ENCODE measurements at regions not wholly inside any gene's neighbourhood (a gene's known extent, or its start where the extent isn't known, plus 50 kb on each side); places are given as distances from the start of the nearest gene placed in this dataset.

DNA sequence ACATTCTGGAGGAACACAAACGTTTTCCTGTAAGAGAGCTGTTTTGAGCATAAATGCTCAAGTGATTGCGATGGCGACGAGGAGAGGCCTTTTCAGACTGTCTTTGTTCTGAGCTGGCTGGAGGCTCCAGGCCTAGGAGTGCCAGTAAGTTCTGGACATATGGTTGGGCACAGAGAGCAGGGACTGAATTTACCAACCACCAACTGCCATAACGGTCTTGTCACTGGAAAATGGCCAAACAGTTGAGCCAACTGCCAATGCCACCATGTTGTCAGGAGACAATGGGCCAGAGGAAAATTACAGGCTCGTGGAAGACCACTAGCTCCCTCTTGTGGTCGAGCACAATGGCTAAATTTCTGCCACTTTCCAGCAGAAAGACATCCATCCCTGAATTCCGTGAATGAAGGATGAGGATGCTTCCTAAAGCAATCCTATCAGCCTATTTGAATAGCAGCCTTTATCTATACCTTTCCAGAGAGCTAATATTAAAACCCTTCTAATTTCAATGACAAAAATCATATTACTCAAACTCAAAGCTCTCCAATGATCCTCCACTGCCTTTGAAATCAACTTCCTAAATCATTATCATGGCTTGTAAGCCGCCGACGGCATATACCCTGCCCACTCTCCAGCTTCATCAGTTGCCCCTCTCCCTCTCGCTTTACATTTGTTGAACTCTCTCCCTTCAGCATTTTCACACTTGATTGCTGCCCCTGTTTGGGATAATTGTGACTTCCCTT lies 66.9 kb upstream of the GLIS3 start (continued):
- TF ChIP-seq, protein P1, sequence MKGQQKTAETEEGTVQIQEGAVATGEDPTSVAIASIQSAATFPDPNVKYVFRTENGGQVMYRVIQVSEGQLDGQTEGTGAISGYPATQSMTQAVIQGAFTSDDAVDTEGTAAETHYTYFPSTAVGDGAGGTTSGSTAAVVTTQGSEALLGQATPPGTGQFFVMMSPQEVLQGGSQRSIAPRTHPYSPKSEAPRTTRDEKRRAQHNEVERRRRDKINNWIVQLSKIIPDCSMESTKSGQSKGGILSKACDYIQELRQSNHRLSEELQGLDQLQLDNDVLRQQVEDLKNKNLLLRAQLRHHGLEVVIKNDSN (CRISPR knock-in tag; IDR thresholded peaks at IDR 0.05) = no peak
- TF ChIP-seq HMGXB4 (CRISPR knock-in tag; IDR thresholded peaks at IDR 0.05) = no peak
- no peak for TF ChIP-seq ATF1 (CRISPR knock-in tag; IDR thresholded peaks at IDR 0.05)
- no peak for TF ChIP-seq IRF2 (CRISPR knock-in tag; IDR thresholded peaks at IDR 0.05; ENCODE audit: borderline replicate concordance, low read depth)
- no peak for TF ChIP-seq TCF7 (CRISPR knock-in tag; IDR thresholded peaks at IDR 0.05; ENCODE audit: low read depth)
- TF ChIP-seq SOX15 (CRISPR knock-in tag; IDR thresholded peaks at IDR 0.05) = no peak
- no peak for TF ChIP-seq ZNF232 (CRISPR knock-in tag; IDR thresholded peaks at IDR 0.05)
- no peak for TF ChIP-seq ZNF317 (CRISPR knock-in tag; IDR thresholded peaks at IDR 0.05; ENCODE audit: borderline replicate concordance, low read depth)
- TF ChIP-seq, protein P2, sequence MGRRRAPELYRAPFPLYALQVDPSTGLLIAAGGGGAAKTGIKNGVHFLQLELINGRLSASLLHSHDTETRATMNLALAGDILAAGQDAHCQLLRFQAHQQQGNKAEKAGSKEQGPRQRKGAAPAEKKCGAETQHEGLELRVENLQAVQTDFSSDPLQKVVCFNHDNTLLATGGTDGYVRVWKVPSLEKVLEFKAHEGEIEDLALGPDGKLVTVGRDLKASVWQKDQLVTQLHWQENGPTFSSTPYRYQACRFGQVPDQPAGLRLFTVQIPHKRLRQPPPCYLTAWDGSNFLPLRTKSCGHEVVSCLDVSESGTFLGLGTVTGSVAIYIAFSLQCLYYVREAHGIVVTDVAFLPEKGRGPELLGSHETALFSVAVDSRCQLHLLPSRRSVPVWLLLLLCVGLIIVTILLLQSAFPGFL (CRISPR knock-in tag; IDR thresholded peaks at IDR 0.05; ENCODE audit: borderline replicate concordance) = no peak
- peak; percentile 83; the same call in 1 of the 2 replicates for TF ChIP-seq PRRX2 (CRISPR knock-in tag; IDR thresholded peaks at IDR 0.05)
- TF ChIP-seq, protein P3, sequence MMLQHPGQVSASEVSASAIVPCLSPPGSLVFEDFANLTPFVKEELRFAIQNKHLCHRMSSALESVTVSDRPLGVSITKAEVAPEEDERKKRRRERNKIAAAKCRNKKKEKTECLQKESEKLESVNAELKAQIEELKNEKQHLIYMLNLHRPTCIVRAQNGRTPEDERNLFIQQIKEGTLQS (CRISPR knock-in tag; conservative IDR thresholded peaks at IDR 0.05) = no peak

- no peak for TF ChIP-seq TEAD1 (CRISPR knock-in tag; IDR thresholded peaks at IDR 0.05)
- TF ChIP-seq, protein P4, sequence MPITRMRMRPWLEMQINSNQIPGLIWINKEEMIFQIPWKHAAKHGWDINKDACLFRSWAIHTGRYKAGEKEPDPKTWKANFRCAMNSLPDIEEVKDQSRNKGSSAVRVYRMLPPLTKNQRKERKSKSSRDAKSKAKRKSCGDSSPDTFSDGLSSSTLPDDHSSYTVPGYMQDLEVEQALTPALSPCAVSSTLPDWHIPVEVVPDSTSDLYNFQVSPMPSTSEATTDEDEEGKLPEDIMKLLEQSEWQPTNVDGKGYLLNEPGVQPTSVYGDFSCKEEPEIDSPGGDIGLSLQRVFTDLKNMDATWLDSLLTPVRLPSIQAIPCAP (CRISPR knock-in tag; IDR thresholded peaks at IDR 0.05) = no peak
- TF ChIP-seq, protein P5, sequence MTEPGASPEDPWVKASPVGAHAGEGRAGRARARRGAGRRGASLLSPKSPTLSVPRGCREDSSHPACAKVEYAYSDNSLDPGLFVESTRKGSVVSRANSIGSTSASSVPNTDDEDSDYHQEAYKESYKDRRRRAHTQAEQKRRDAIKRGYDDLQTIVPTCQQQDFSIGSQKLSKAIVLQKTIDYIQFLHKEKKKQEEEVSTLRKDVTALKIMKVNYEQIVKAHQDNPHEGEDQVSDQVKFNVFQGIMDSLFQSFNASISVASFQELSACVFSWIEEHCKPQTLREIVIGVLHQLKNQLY (CRISPR knock-in tag; IDR thresholded peaks at IDR 0.05) = no peak
- no peak for TF ChIP-seq ZNF121 (CRISPR knock-in tag; IDR thresholded peaks at IDR 0.05)
- TF ChIP-seq TP53 (CRISPR knock-in tag; IDR thresholded peaks at IDR 0.05) = no peak
- no peak for TF ChIP-seq CBFB (CRISPR knock-in tag; IDR thresholded peaks at IDR 0.05; ENCODE audit: low read depth)
- no peak for TF ChIP-seq STAT6 (CRISPR knock-in tag; conservative IDR thresholded peaks at IDR 0.05; ENCODE audit: low read depth)
- TF ChIP-seq HMGXB4 (CRISPR knock-in tag; IDR thresholded peaks at IDR 0.05) = no peak
- no peak for TF ChIP-seq RELA (CRISPR knock-in tag; IDR thresholded peaks at IDR 0.05; ENCODE audit: borderline replicate concordance)
- TF ChIP-seq ZNF219 (CRISPR knock-in tag; IDR thresholded peaks at IDR 0.05; ENCODE audit: borderline replicate concordance) = no peak
- no peak for TF ChIP-seq FOXP1 (CRISPR knock-in tag; IDR thresholded peaks at IDR 0.05; ENCODE audit: borderline replicate concordance)
- no peak for TF ChIP-seq ZNF396 (CRISPR knock-in tag; IDR thresholded peaks at IDR 0.05; ENCODE audit: borderline replicate concordance)
- TF ChIP-seq ZNF138 (CRISPR knock-in tag; conservative IDR thresholded peaks at IDR 0.05) = no peak
- no peak for TF ChIP-seq RORB (CRISPR knock-in tag; IDR thresholded peaks at IDR 0.05)
- POLR2A ChIA-PET = no interaction called here
- Mint-ChIP-seq H3K27ac (no peak overlapping the region), H3K36me3 (0 out of 2 replicates have a peak, but pooled peaks cover 3% of the 10 kb centered on the region), H3K4me1 (no peaks in the 10 kb centered on the region; the same call in none of the 2 replicates), H3K9me3 (peaks cover 4% of the 10 kb centered on the region), H3K27me3 (ENCODE audit: low read depth) (no peaks in the 10 kb centered on the region), H3K4me3 (no peak overlapping the region)
- ATAC-seq (no peak), DNase-seq (ENCODE audit: low spot score) (no peak)
- CTCF ChIA-PET = interaction anchor here (3.1 kb wide), 1 partner anchor 49 kb away, joined by 31 read pairs; no protein-coding TSS in a partner anchor
These were observed 65.2 kb upstream of the GLIS3 start for GRCh38 chr9:4365055-4365454.
